NCI-H1092 treated with DMSO at 0.1 percent for 48 hours (cell line): ENCODE measurements at regions not wholly inside any gene's neighbourhood (a gene's known extent, or its start where the extent isn't known, plus 50 kb on each side); places are given as distances from the start of the nearest gene placed in this dataset.
"Not testable (repeated sequence)": the region's sequence is repeated elsewhere in the genome, so short reads cannot be mapped to it uniquely, and the experiment has no call there.

ENCODE experiments used
- DNase-seq: peaks from one replicate; lab custom pipeline; 2025; lab: John Stamatoyannopoulos, UW

DNA sequence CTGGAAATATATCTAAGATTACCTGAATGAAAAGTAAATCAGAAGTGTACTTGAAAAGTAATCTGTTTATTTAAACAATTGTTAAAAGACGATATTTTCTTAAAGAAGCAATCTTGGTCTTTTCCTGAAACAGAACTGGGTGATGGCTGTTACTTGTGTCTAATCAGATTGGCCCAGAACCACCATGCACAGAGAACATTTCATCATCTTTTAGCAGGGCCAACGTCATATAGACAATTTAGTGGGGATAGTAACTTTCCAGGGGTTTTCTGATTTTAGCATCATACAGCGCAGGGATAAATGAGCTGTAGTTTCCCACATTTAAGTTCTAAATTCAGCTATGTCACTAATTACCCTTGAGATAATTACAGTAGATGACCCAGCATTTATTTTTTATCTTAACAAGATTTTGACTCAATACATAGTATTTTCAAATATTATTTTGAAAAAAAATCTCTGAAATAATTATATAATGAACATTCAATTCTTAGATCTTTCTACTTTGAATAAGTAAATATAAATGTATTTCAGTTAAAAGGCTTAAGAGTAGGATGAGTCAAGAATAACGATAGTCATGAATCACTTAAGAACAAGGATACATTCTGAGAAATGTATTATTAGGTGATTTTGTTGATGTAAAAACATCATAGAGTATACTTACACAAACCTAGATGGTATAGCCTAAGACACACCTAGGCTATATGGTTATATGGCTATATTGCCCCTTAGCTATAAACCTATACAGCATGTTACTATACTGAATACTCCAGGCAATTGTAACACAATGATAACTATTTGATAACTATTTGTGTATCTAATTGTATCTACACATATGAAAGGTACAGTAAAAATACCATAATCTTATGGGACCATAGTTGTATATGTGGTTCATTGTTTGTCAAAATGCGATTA lies 103.8 kb upstream of the MME start:
- no peak for DNase-seq

DNA sequence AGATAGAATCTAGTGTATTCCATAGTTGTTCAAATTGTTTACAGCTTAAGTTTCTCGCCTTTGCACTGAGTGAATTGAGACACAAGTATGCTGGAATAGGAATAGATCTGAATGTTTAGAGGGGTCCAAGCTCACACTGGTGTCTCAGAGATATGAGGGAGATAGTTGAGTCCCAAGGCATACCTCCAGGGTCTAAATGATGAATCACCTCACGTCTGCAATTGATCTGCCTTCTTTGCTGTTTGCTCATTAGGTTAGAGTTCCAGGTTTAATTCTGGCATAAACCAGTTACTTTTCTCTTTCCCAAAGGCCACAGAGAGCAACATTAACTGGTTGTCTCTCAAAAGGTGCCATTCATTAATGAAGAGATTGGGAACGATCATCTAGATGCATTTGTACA lies 106.3 kb upstream of the MME start:
- DNase-seq = no peak

DNA sequence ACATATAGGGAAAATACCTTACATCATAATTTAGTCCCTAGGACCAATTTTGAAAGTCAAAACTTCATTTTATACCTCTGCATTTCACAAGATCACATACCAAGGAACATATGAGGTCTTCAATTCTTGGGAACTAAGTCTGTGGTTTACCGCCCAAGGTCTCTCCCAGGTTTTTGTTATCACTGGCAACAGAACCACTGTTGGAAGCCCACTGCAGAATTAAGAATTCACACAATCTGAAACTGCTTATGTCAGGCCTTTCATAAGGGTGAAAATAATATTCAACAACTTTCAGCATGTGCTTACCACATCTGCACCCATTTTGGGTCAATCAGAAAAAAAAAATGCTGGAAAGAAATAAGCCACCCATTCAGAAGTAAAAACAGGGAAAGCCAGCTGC lies 107.2 kb upstream of the MME start:
- DNase-seq = no peak

DNA sequence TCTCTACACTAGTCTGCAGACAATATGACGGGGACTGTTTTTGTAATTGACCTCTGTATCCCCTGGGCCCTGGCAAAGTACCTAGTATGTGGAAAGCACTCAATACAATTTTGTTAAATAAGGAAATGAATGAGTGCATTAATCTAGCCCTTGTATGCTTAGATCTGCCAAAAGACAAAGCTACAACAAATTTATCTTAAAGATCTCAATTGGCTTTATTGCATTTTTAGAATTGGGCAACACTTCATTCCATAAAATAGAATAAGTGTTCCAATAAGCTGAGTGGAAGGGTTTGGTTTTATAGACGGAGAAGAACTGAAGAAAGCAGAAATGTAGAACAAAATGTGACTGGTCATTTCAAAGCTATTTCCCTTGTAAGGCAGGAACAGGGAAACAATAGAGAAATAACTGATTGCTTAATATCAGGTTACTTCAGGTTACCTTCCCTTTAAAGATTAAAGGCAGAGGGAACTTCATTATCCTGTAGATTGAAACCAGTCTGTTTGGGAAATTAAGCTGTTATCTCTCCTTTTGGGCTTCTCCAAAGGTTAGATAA lies 108.3 kb upstream of the MME start:
- DNase-seq = no peak

DNA sequence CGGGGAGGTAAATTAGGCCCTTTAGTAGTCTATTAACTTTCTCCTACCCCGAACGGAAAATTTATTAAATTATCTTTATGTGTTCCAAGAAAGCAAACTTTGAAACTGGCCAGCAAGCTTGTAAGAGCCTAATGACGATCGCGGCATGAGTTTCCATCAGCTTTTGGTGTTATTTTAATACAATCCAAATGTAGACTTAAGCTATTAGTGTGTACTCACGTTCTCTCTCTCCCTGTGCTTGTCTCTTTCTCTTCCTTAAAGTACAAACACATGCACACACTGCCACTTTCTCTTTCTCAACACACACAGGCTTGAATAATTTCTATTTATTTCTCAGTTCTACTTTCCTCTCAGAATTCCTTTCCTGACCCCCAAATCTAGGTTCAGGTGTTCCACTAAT lies 108.8 kb upstream of the MME start:
- DNase-seq = no peak

DNA sequence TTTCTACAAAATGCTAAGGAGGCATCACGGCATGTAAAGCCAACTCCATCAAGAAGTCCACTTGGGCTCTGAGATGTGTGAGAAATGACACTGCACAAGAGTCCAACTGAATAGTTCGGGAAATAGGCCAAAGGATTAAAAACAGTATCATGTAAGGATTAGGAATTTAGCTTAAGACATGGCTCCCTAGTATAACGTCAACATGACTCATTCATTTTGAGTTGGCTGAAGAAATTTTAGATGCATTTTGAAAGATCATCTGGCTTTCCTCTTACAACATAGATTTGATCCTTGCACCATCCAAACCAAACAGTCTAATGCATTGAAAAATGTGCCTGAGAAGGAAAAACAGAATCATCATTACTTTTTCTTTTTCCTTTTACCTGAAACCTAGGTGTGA lies 109.3 kb upstream of the MME start:
- no peak for DNase-seq

DNA sequence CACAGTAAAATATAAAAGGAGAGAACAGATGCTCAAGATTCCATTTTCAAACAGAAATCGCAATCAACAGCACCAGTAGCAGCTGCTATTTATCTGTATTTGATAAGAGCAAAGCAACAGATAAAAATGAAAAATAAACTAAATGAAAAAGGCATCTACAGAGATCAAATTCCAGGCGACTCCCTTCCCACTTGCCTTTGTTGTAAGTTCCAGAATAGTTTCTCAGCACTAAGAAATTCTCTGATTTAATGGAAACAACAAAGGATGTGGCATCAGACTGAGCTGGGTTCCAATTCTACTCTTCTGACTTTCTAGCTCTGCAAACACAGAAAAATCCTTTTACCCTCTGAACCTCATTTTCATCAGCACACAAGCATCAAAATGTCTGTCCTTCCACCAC lies 110.8 kb upstream of the MME start:
- no peak for DNase-seq

DNA sequence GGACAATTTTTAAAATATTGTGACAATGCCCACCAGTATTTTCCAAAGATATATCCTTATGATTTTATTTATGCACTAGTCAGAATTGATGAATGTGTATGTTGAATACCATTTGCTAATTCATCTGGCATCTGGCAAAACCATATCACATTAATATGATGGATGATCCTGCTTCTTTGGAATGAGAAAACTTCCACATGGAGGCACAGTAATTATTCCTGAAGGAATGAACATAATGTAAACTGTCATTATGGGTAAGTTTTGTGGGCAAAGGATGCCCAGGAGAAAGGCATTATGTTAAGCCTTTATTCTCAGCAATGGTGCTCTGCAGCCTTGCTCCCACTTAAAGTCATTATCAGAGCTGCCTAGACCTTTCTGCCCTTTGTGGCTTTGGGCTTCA lies 113.0 kb upstream of the MME start:
- DNase-seq = no peak

DNA sequence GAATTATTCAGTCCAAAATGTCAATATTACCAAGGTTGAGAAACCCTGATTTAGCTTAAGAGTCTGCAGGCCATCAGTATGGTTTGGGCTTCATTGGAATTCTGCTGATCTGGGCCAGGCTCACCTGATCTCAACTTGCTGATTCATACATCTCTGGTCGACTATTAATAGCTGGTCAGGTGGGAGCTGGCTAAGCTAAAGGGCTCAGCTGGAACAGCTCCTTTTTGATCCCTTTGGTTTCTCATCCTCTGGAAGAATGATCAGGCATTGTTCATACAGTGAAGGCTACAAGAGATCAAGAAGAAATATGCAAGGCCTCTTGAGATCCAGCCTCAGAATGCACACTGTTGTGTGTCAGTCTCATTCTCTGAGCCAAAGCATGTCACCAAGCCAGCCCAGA lies 123.3 kb upstream of the MME start:
- DNase-seq = no peak

DNA sequence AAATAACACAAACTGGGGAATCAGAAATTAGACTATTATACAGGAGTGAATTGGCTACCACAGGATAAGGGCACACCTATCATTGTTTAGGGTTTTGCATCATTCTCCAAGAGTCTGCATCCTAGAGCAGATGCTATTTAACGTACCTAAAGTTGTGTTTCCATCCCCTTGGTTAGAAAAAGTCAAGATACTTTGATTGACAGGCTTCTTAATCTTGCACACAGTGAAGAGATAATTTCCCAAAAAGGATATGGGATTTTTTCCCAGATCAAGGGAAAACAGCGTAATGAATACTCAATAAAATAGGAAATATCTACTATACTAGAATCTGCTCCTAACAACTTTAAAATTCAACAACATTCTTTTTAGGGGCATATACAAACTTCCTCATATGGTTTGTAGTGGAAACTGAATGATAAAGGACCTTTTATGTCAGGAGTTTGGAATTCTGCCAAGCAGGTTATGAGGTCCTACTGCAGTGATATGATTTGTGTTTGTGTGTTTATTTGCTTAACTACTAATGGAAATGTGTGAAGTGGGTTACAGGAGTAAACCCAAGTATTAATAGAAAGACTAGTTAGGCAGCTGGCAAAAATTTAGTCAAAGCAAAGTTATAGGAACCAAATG lies 124.1 kb upstream of the MME start:
- no peak for DNase-seq

DNA sequence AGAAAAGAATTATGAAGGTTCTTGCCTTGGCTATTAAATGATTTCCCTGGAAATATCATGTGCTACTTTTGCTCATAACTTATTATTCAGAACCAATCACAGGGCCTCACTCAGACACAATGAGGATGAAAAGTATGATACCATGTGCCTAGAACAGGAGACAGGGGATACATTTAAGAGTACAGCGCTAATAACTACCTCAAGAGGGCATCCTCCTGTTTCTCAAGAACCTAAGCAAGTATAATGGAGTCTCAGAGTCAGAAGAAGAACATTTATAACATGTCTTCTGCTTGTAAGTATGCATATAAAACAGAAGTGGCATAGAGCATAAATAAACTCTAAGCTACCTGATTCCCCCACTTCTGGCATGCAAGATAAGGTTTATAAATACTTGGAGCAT lies 125.4 kb upstream of the MME start:
- no peak for DNase-seq

DNA sequence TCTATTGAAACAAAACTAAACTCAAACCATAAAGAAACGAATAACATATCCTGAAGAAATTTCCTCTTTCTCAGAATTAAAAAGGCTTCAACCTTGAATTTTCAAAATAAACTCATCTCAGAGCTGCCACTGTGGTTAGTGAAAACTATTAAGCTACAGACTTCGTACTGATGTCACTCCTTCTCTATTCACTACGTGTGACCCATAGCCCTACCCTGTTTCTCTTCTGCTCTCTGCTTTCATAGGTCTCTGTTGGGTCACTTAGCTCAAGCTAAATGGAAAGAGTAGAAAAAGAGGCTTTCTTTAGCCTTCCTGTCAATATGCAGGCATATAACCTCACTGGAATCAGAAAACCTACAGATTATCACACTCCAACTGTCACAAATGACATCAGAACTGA lies 126.6 kb upstream of the MME start:
- DNase-seq = no peak

DNA sequence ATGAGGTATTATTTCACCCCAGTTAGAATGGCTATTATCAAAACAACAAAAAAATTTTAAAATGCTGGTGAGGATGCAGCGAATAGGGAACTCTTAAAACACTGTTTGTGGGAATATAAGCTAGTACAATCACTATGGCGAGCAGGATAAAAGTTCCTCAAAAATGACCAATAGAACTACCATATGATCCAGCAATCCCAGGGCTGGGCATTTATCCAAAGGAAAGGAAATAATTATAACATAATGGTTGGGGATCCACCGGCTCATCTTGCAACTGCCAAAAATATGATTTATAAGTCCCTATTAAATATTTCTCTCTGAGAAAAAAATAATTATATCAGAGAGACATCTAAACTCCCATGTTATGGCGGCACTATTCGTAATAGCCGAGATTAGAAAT lies 127.6 kb upstream of the MME start:
- no peak for DNase-seq

DNA sequence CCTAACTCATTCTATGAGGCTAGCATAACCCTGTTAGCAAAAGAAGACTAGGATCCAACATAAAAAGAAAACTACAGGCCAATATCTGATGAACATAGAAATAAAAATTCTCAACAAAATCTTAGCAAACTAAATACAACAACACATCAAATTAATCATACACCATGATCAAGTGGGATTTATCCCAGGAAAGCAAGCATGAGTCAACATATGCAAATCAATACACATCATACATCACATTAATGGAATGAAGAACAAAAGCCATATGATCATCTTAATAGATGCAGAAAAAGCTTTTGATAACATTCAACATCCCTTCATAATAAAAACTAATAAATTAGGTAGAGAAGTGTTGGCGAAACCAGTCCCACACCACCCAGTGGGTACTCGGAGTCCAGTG lies 136.1 kb upstream of the MME start:
- no peak for DNase-seq

DNA sequence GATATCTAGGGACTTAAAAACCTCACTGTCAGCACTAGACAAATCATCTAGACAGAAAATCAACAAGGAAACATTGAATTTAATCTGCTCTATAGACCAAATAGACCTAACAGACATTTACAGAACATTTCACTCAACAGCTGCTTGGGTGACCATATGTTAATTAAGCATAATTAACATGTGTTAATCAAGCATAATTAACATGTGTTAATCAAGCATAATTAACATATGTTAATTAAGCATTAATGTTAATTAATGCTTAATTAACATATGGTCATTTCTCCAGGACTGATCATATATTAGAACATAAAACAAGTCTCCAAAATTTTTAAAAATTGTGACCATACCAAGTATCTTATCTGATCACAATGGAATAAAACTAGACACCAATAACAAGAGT lies 137.3 kb upstream of the MME start:
- no peak for DNase-seq

DNA sequence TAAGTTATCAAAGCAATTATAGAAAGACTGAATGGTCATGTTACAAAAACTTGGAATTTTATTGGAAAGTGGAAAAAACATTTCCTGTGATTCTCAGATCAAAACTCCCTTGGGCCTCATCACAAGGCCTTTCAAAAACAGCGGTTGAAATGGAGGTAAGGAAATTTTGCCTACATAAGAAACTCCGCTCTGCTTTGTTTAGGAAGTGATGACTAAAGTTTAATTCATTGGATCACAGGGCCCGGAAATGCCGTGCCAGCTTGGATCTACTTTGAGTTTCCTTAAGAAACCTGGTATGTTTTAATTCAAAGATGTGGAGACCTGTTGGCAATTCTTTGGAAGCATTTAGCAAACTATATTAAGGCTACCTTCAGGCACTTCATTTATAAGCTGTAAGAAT lies 143.9 kb upstream of the MME start:
- DNase-seq = no peak

DNA sequence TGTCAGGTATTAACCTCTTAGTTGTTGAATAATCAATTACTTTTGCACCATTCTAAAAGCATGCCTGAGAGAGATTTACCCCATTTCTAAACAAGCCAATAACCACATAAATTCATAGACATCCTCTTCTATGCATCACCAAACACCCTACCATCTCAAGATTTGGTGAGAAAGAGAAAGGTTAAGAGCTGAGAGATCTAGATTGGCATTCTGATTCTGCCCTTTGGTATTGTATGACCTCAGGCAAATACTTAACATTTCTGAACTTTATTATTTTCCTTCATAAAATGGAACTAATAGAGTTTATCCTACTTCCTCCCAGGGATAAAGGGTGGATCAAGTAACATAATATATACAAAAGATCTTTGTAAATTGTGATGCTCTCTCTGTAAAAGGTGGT lies 146.5 kb upstream of the MME start:
- no peak for DNase-seq

DNA sequence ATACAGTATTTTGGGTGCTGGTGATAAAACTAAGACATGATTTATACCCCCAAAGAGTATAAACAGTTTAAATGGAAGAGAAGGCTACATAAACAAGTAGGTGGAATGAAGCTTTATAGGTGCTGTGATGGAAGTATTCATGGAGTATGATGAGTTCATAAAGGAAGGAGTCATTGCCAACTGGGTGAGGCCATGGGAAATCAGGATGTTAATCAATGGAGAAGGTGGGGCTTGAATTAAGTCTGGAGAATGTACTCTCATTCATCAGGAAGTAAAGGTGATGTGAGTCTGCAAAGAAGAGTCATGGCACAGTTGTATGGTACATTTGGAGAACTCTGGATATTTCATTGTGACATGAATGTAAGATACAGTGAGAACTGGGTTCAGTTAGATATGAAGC lies 147.5 kb upstream of the MME start:
- DNase-seq = no peak

DNA sequence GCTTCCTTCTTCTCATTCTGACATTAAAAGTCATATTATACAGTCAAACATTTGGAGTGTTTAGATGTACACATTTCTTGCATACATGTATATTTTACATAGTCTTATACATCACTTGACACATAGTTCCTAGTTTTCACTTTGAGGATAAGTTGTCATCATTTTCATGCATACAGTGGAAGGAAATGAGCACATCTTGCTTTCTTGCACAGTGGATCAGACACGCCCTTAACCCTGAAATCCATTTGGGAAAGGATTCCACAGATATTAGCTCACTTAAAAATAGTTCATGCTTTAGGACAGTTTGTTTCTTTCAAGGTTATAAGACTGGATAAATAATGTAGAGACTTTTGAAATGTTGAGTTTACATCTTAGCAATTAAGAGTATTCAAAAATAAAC lies 148.6 kb upstream of the MME start:
- DNase-seq = no peak

DNA sequence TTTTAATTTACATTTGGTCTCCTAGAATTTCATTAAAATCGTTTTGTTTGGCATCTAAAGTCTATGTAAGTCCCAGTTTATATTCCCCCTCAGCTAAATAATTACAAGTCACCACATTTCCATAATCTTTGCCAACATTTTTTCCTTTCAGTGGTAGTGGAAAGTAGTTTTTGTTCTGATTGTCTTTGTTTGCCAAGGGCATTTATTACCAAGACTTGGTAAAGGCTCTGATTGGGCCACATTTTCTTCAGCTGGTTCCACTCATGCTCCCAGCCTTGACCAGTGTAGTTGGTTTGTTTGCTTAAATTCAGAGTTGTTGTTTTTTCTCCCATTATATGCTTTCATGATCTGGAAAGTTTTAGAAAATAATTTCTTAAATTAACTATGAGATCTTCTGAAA lies 153.4 kb upstream of the MME start:
- no peak for DNase-seq

DNA sequence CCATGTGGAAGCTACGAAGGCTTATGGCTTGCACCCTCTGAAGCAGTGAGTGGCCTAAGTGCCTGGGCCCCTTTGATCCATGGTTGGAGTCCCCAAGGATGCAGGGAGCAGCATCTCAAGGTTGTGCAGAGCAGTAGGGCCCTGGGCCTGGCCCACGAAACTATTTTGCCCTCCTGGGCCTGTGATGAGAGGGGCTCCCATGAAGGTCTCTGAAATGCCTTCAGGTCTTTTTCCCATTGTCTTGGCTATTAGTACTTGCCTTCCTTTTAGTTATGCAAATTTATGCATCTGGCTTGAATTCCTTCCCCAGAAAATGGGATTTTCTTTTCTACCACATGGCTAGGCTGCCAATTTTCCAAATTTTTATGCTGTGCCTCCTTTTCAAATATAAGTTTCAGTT lies 158.8 kb upstream of the MME start:
- DNase-seq = no peak

DNA sequence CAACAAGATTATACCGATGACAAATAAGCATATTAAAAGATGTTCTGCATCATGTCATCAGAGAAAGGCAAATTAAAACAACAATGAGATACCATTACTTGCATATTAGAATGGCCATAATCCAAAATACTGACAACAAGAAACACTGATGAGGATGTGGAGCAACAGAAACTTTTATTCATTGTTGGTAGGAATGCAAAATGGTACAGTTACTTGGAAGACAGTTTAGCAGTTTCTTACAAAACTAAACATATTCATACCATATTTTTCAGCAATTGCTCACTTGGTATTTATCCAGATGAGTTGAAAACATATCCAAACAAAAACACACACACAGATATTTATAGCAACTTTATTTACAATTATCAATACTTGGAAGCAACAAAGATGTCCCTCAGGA lies 160.9 kb upstream of the MME start:
- no peak for DNase-seq

DNA sequence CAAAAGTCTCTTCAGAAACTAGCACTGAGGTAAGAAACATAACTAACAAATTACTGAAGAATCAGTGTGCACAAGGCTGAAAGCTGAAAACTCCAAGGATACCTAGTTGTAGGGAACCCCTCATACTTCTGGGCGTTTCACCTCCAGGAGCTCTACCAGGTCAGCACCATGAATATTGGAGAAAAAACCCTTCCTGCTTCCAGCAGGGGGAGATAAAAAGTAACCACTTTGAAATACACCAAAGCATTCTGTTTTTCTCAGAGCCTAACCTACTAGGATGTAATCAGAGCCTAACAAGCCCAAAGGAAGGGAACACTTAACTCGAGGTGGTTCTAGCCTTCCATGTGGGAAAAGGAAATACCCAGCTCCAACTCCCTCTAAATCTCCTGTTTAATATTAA lies 175.8 kb upstream of the MME start:
- DNase-seq = no peak

DNA sequence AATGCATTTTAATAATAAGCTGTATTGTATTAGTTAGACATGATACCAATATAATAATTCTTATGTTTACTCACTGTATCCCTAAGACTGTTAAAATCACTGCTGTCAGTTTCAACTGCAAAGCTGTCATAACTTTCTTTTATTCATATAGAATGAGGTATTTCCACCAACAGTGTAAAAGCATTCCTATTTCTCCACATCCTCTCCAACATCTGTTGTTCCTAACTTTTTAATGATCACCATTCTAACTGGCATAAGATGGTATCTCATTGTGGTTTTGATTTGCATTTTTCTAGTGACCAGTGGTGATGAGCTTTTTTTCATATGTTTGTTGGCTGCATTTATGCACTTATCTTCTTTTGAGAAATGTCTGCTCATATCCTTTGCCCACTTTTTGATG lies 177.6 kb upstream of the MME start:
- not testable (repeated sequence) for DNase-seq
